ENCODE measurements at regions not wholly inside any gene's neighbourhood (a gene's known extent, or its start where the extent isn't known, plus 50 kb on each side); places are given as distances from the start of the nearest gene placed in this dataset.

- TF ChIP-seq EZH2phosphoT487 (IDR thresholded peaks at IDR 0.05; ENCODE audit: low read length), result no peak
- no peak for TF ChIP-seq CTCF (IDR thresholded peaks at IDR 0.05; ENCODE audit: low read length)
Measured at GRCh38 chr10:105964009-105964408, 1200.5 kb downstream of the SORCS1 start.

Data from MM.1S (cell line).